OCI-LY1 (cell line): ENCODE measurements at regions not wholly inside any gene's neighbourhood (a gene's known extent, or its start where the extent isn't known, plus 50 kb on each side); places are given as distances from the start of the nearest gene placed in this dataset.

Experiments used
- H2AFZ ChIP-seq: fragments of 200-600 bp; sonication (generic), shearing (Covaris generic); 2 replicates; pipeline ENCODE4 v1.6.0; 2014; ENCODE audit warnings: antibody characterized with exemption, mild to moderate bottlenecking, low read length
- H3F3A ChIP-seq: fragments of 200-600 bp; sonication (generic), shearing (Covaris generic); 2 replicates; pipeline ENCODE4 v1.6.0; 2014; ENCODE audit warnings: mild to moderate bottlenecking, antibody characterized with exemption, low read length, moderate library complexity; ENCODE audit not compliant: insufficient read depth
- H3K27ac ChIP-seq: fragments of 200-600 bp; sonication (generic); 2 replicates; pipeline ENCODE4 v1.5.1; 2014; ENCODE audit warnings: low read length, mixed run types, mild to moderate bottlenecking, low read depth; ENCODE audit not compliant: poor library complexity, severe bottlenecking
- H3K27me3 ChIP-seq: fragments of 200-600 bp; sonication (generic); 2 replicates; pipeline ENCODE4 v1.6.0; 2014; ENCODE audit warnings: antibody characterized with exemption, mild to moderate bottlenecking, low read length, moderate library complexity; ENCODE audit not compliant: insufficient read depth
- H3K36me3 ChIP-seq: fragments of 200-600 bp; sonication (generic); 2 replicates; pipeline ENCODE4 v1.6.1; 2014; ENCODE audit warnings: mild to moderate bottlenecking, antibody characterized with exemption, low read length, moderate library complexity, mixed read lengths; ENCODE audit not compliant: insufficient read depth
- H3K4me1 ChIP-seq: fragments of 200-600 bp; sonication (generic); 2 replicates; pipeline ENCODE4 v1.5.1; 2014; ENCODE audit warnings: mild to moderate bottlenecking, low read length, moderate library complexity; ENCODE audit not compliant: insufficient read depth, severe bottlenecking
- H3K4me2 ChIP-seq: fragments of 200-600 bp; sonication (generic), shearing (Covaris generic); 2 replicates; pipeline ENCODE4 v1.6.1; 2014; ENCODE audit warnings: low read length
- H3K4me3 ChIP-seq: fragments of 200-600 bp; sonication (generic); 2 replicates; pipeline ENCODE4 v1.5.1; 2014; ENCODE audit warnings: low read length, low read depth, mild to moderate bottlenecking, mixed read lengths; ENCODE audit not compliant: poor library complexity, severe bottlenecking
- H3K79me2 ChIP-seq: fragments of 200-600 bp; shearing (Covaris generic); 2 replicates; pipeline ENCODE4 v1.6.1; 2016; ENCODE audit warnings: mixed run types, low read length, mixed read lengths; ENCODE audit not compliant: insufficient read depth
- H3K9ac ChIP-seq: fragments of 200-600 bp; sonication (generic), shearing (Covaris generic); 2 replicates; pipeline ENCODE4 v1.6.1; 2014; ENCODE audit warnings: mild to moderate bottlenecking, low read length, mixed read lengths
- H3K9me2 ChIP-seq: fragments of 200-600 bp; sonication (generic), shearing (Covaris generic); 2 replicates; pipeline ENCODE4 v1.6.1; 2014; ENCODE audit warnings: low read depth, mild to moderate bottlenecking, low read length, mixed read lengths
- H3K9me3 ChIP-seq: fragments of 200-600 bp; shearing (Covaris generic); 2 replicates; pipeline ENCODE4 v1.6.1; 2014; ENCODE audit warnings: low read length, mixed read lengths
- H4K20me1 ChIP-seq: fragments of 200-600 bp; sonication (generic), shearing (Covaris generic); 2 replicates; pipeline ENCODE4 v1.6.0; 2016; ENCODE audit warnings: mild to moderate bottlenecking, low read length; ENCODE audit not compliant: insufficient read depth
- EZH2 ChIP-seq: fragments of 200-600 bp; sonication (generic), shearing (Covaris generic); IDR thresholded peaks from 2 replicates; pipeline ENCODE4 v1.8.0; 2017; ENCODE audit warnings: borderline replicate concordance, mixed run types, mild to moderate bottlenecking, antibody characterized with exemption, low read length, moderate library complexity, mixed read lengths
- TF ChIP-seq, protein P1 (sequence below): fragments of 200-600 bp; sonication (generic), shearing (Covaris generic); IDR thresholded peaks from 2 replicates; pipeline ENCODE4 v1.5.1; 2017; ENCODE audit warnings: mild to moderate bottlenecking, antibody characterized with exemption, low read length, moderate library complexity, mixed read lengths

DNA sequence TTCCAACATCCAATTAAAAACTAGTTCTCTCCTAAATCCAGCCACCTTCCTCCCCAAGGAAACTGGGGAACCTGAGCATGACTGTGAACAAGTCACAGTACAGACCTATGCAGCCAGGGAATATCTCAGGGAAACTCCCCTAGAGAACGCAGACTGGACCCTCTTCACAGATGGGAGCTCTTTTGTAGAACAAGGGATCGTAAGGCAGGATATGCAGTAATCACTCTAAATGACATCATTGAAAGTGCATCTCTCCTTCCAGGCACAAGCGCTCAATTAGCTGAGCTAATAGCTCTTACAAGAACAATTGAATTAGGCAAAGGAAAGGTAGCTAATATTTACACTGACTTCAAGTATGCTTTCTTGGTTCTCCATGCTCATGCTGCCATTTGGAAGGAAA, 1331.7 kb downstream of the UQCRFS1 start:
- Histone ChIP-seq H3K9me3 (no peaks in the 10 kb centered on the region), H3K4me1 (no peaks in the 10 kb centered on the region)
- no peak for TF ChIP-seq EZH2
- TF ChIP-seq, protein P1, sequence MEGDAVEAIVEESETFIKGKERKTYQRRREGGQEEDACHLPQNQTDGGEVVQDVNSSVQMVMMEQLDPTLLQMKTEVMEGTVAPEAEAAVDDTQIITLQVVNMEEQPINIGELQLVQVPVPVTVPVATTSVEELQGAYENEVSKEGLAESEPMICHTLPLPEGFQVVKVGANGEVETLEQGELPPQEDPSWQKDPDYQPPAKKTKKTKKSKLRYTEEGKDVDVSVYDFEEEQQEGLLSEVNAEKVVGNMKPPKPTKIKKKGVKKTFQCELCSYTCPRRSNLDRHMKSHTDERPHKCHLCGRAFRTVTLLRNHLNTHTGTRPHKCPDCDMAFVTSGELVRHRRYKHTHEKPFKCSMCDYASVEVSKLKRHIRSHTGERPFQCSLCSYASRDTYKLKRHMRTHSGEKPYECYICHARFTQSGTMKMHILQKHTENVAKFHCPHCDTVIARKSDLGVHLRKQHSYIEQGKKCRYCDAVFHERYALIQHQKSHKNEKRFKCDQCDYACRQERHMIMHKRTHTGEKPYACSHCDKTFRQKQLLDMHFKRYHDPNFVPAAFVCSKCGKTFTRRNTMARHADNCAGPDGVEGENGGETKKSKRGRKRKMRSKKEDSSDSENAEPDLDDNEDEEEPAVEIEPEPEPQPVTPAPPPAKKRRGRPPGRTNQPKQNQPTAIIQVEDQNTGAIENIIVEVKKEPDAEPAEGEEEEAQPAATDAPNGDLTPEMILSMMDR = no peak

DNA sequence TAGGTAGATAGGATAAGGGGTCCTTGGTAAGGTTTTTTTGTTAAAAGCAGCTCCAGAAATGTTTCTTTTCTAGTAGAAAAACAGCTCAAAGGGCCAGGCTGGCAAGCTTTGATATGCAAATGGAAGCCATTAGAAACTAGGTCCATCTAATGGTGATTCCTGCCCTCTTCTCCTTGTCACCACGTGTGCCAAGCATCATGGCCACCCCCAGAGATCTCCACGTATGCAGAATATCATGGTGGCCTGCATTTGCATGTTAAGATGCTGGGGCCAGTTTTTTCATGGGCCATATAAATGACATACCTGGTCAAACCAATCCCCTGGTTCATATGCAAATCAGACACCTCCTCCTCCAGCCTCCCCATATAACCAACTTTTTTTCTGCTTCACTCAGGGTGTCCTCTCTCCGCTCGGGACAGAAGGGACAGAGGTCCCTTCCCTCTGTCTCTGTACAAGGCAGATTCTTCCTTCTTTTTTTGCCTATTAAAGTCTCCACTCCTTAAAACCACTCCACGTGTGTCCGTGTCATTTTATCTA, 1335.9 kb downstream of the UQCRFS1 start:
- Histone ChIP-seq H3F3A (no peaks in the 10 kb centered on the region), H3K27ac (no peak overlapping the region), H3K4me2 (no peak overlapping the region), H3K4me3 (no peak overlapping the region), H3K36me3 (no peaks in the 10 kb centered on the region), H3K27me3 (no peaks in the 10 kb centered on the region), H2AFZ (no peak overlapping the region), H3K9me3 (no peaks in the 10 kb centered on the region), H4K20me1 (no peaks in the 10 kb centered on the region), H3K9me2 (no peaks in the 10 kb centered on the region), H3K79me2 (no peaks in the 10 kb centered on the region), H3K4me1 (no peaks in the 10 kb centered on the region), H3K9ac (no peak overlapping the region)
- no peak for TF ChIP-seq EZH2

More for the DNA sequence above, 1331.7 kb downstream of the UQCRFS1 start:
- no peaks in the 10 kb centered on the region for H3K27me3 ChIP-seq
- no peak overlapping the region for H3K4me2 ChIP-seq
- H2AFZ ChIP-seq = no peak overlapping the region
- no peaks in the 10 kb centered on the region for H4K20me1 ChIP-seq
- H3K36me3 ChIP-seq = no peaks in the 10 kb centered on the region
- H3K79me2 ChIP-seq = no peaks in the 10 kb centered on the region
- H3K9ac ChIP-seq = no peak overlapping the region
- H3K9me2 ChIP-seq = no peaks in the 10 kb centered on the region
- no peaks in the 10 kb centered on the region for H3F3A ChIP-seq
- H3K27ac ChIP-seq = no peak overlapping the region
- H3K4me3 ChIP-seq = no peak overlapping the region

DNA sequence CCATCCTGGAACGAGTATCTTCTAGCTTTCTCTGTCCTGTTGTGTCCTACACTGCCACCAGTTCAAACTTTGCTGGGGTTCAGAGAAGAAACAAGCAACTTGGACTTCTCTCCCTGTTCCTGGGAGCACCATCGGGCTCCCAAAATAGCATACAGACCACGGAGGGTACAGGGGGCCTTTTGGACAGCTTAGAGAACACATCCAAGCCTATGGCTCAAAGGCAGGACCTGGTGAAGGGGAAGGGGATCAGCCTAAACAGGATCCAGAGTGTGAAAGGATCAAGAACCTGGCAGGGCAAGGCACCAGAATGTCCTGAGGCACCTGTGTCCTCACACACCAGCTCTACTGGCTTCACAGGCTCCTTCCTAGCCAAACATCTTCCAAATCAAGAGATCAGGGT, 1336.5 kb downstream of the UQCRFS1 start:
- Histone ChIP-seq H3K27me3 (no peaks in the 10 kb centered on the region), H3K9me3 (no peaks in the 10 kb centered on the region), H3K4me2 (no peak overlapping the region)

DNA sequence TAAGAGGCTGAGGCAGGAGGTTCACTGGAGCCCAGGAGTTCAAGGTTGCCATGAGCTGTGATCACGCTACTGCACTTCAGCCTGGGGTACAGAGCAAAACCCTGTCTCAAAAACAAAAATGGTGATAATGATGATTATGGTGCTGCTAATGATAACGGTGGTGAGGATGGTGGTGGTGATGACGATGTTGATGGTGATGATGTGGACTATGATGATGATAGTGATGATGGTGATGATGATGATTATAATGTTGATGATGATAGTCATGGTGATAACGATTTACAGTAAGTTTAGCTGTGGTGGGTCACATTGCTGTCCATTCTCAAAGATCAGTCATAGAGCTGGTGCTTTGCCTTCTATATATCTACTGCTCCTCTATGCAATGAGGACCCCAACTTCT, 1340.6 kb downstream of the UQCRFS1 start:
- Histone ChIP-seq H4K20me1 (no peaks in the 10 kb centered on the region), H3K27me3 (no peaks in the 10 kb centered on the region), H3K4me3 (no peak overlapping the region), H3K4me1 (no peaks in the 10 kb centered on the region), H3K9ac (no peak overlapping the region), H3K79me2 (no peaks in the 10 kb centered on the region), H3K4me2 (no peak overlapping the region), H3K9me2 (no peaks in the 10 kb centered on the region), H3K27ac (no peak overlapping the region), H2AFZ (no peak overlapping the region), H3F3A (no peaks in the 10 kb centered on the region), H3K36me3 (no peaks in the 10 kb centered on the region), H3K9me3 (no peaks in the 10 kb centered on the region)
- no peak for TF ChIP-seq EZH2
- TF ChIP-seq, protein P1 = no peak

More for the DNA sequence above, 1336.5 kb downstream of the UQCRFS1 start:
- Histone ChIP-seq H3K36me3 (no peaks in the 10 kb centered on the region), H3K79me2 (no peaks in the 10 kb centered on the region), H3K4me3 (no peak overlapping the region), H3K9ac (no peak overlapping the region), H3K4me1 (no peaks in the 10 kb centered on the region), H2AFZ (no peak overlapping the region), H3F3A (no peaks in the 10 kb centered on the region), H3K27ac (no peak overlapping the region), H4K20me1 (no peaks in the 10 kb centered on the region), H3K9me2 (no peaks in the 10 kb centered on the region)
- no peak for TF ChIP-seq EZH2
- TF ChIP-seq, protein P1 = no peak
